GM12874 (cell line): ENCODE measurements at regions not wholly inside any gene's neighbourhood (a gene's known extent, or its start where the extent isn't known, plus 50 kb on each side); places are given as distances from the start of the nearest gene placed in this dataset.

ENCODE experiments used
- TF ChIP-seq, protein P1 (sequence below): IDR thresholded peaks from 2 replicates; pipeline ENCODE4 v1.5.1; 2011; ENCODE audit warnings: low read depth, mild to moderate bottlenecking, control low read depth, low read length, moderate library complexity; ENCODE audit not compliant: insufficient read depth

- TF ChIP-seq, protein P1, sequence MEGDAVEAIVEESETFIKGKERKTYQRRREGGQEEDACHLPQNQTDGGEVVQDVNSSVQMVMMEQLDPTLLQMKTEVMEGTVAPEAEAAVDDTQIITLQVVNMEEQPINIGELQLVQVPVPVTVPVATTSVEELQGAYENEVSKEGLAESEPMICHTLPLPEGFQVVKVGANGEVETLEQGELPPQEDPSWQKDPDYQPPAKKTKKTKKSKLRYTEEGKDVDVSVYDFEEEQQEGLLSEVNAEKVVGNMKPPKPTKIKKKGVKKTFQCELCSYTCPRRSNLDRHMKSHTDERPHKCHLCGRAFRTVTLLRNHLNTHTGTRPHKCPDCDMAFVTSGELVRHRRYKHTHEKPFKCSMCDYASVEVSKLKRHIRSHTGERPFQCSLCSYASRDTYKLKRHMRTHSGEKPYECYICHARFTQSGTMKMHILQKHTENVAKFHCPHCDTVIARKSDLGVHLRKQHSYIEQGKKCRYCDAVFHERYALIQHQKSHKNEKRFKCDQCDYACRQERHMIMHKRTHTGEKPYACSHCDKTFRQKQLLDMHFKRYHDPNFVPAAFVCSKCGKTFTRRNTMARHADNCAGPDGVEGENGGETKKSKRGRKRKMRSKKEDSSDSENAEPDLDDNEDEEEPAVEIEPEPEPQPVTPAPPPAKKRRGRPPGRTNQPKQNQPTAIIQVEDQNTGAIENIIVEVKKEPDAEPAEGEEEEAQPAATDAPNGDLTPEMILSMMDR: no peak
Observed at GRCh38 chr2:5175231-5175630, 517.0 kb upstream of the SOX11 start.

DNA sequence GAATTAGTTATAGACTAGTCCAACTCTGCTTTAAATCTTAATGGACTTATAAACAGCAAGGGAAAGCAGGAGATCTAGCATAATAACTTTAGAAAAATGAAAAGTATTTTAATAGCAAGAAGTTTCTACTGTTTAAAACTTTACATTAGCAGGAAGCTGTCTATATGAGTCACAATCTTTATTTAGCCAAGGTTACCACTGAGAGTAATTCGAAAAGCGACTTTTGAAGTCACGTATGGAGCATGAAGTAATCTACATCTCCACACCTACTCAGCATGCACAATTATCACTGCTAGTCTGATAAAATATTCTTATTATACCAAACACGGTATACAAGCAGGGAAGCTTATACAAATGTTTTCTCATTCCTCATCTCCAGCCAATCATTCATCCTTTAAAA is 515.4 kb upstream of the SOX11 start:
- TF ChIP-seq, protein P1: no peak

- TF ChIP-seq, protein P1: no peak
Observed at GRCh38 chr2:5183031-5183430, 509.2 kb upstream of the SOX11 start.

GRCh38 chr2:5187283-5187682 is 504.9 kb upstream of the SOX11 start:
- TF ChIP-seq, protein P1: no peak

- TF ChIP-seq, protein P1: no peak
Observed at GRCh38 chr2:5188636-5189035, 503.5 kb upstream of the SOX11 start.

DNA sequence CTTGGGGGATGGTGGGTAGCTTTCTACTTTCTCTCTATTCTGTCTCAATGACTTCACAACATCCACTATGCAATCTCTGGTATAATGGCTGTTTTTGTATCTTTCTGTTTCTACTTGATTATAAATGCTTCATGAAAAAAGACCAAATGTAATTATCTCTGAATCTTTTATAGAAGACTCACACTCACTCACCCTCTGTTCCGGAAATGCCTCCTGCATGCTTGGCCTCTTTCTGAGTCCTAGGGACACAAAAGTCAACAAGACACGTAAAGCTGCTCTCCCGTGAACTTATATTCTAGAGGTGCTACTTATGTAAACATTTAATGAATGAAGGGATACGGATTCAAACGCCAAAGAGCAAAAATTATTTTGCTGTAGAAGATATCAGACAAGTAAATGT is 502.2 kb upstream of the SOX11 start:
- TF ChIP-seq, protein P1: no peak

- TF ChIP-seq, protein P1: no peak
Observed at GRCh38 chr2:5195636-5196035, 496.5 kb upstream of the SOX11 start.

- TF ChIP-seq, protein P1: no peak
Observed at GRCh38 chr2:5203134-5203755, 488.9 kb upstream of the SOX11 start.
